Activated CD8-positive, alpha-beta memory T cell treated with anti-CD3 and anti-CD28 coated beads, Interleukin-2, amount 10 ng/mL, durations not matched to agents 7 days and 5 days (primary cell): ENCODE measurements at regions not wholly inside any gene's neighbourhood (a gene's known extent, or its start where the extent isn't known, plus 50 kb on each side); places are given as distances from the start of the nearest gene placed in this dataset.

Experiments used
- ATAC-seq: fragments of 150-1000 bp; cut with Tn5 transposase; one replicate; pipeline ENCODE4 v1.10.0; 2021; ENCODE audit warnings: moderate library complexity
- CTCF ChIA-PET: fragments of 350-600 bp; sonication (Branson Sonifier 250); formaldehyde crosslinking; loops from one replicate; lab custom pipeline; 2021; ENCODE audit warnings: antibody characterized with exemption; lab: Charles Lee
- DNase-seq: peaks from one replicate; pipeline ENCODE4 v3.0.0-alpha.2; 2020
- H3K27ac Mint-ChIP-seq: one replicate; pipeline ENCODE4 v1.8.0; 2021; ENCODE audit warnings: mild to moderate bottlenecking, mixed read lengths
- H3K27me3 Mint-ChIP-seq: one replicate; pipeline ENCODE4 v1.8.0; 2021; ENCODE audit warnings: mixed read lengths
- H3K36me3 Mint-ChIP-seq: one replicate; pipeline ENCODE4 v1.8.0; 2021; ENCODE audit warnings: mild to moderate bottlenecking, mixed read lengths
- H3K4me1 Mint-ChIP-seq: one replicate; pipeline ENCODE4 v1.8.0; 2021; ENCODE audit warnings: mixed read lengths
- H3K4me3 Mint-ChIP-seq: one replicate; pipeline ENCODE4 v1.8.0; 2021; ENCODE audit warnings: mild to moderate bottlenecking, moderate library complexity, mixed read lengths
- H3K9me3 Mint-ChIP-seq: one replicate; pipeline ENCODE4 v1.8.0; 2022; ENCODE audit warnings: low read depth, mixed read lengths

GRCh38 chr1:4146614-4147013 is 246.5 kb upstream of the C1orf174 start:
- DNase-seq (no peak), ATAC-seq (no peak)
- H3K27me3 Mint-ChIP-seq = no peaks in the 10 kb centered on the region
- H3K36me3 Mint-ChIP-seq = no peaks in the 10 kb centered on the region
- H3K4me3 Mint-ChIP-seq = no peak overlapping the region
- H3K27ac Mint-ChIP-seq = no peak overlapping the region
- no peaks in the 10 kb centered on the region for H3K4me1 Mint-ChIP-seq
- CTCF ChIA-PET = interaction anchor here (1.2 kb wide), 1 partner anchor 9 kb away, joined by 3 read pairs; no protein-coding TSS in a partner anchor
- no peaks in the 10 kb centered on the region for H3K9me3 Mint-ChIP-seq

GRCh38 chr1:4147509-4147908 is 247.4 kb upstream of the C1orf174 start:
- ATAC-seq (no peak), DNase-seq (no peak)
- CTCF ChIA-PET = interaction anchor here (1.2 kb wide), 1 partner anchor 8 kb away, joined by 3 read pairs; no protein-coding TSS in a partner anchor
- Mint-ChIP-seq H3K36me3 (no peaks in the 10 kb centered on the region), H3K27me3 (no peaks in the 10 kb centered on the region), H3K4me3 (no peak overlapping the region), H3K27ac (no peak overlapping the region), H3K4me1 (no peaks in the 10 kb centered on the region), H3K9me3 (no peaks in the 10 kb centered on the region)

DNA sequence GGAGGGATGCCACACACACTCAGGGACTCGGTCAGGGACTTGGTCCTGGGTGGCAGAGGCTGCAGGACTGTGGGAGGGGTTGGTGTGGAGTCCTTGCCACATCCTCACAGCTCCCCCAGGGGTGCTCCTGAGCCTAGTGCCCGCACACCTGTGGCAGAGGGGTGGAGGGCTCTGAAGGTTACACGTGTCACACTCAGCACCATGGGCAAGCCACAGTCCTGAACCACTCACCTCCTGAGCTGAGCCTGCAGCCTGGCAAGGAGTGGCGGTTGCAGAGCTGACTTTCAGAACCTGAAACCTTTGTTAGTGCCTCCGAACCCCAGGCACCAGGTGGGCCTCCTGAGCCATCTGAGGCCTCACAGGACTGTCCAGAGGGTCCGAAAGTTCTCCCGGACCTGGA is 249.2 kb upstream of the C1orf174 start:
- H3K27ac Mint-ChIP-seq = no peak overlapping the region
- H3K4me1 Mint-ChIP-seq = no peaks in the 10 kb centered on the region
- no peaks in the 10 kb centered on the region for H3K36me3 Mint-ChIP-seq
- CTCF ChIA-PET = no interaction called here
- H3K9me3 Mint-ChIP-seq = no peaks in the 10 kb centered on the region
- ATAC-seq (no peak), DNase-seq (no peak)
- no peaks in the 10 kb centered on the region for H3K27me3 Mint-ChIP-seq
- no peak overlapping the region for H3K4me3 Mint-ChIP-seq

DNA sequence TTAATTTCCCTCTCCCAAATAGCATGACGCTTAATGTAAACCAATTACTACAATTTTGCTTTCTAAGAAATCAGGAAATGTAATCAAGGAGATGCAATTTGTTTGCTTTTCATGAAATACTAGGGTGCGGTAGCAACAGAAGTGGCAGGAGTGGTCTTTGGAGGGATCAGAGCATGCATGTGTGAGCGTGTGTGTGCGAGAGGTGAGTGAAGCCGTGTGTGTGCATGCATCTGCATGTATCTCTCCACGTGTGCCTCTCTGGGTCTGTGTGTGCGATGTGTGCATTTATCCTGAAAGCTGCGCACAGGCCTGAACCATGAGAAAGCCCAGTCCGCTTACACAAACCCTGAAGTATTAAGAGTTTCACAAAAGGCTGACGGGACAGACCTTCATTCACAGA is 249.8 kb upstream of the C1orf174 start:
- CTCF ChIA-PET = no interaction called here
- H3K27ac Mint-ChIP-seq = no peak overlapping the region
- DNase-seq (no peak), ATAC-seq (no peak)
- H3K27me3 Mint-ChIP-seq = no peaks in the 10 kb centered on the region
- H3K4me1 Mint-ChIP-seq = no peaks in the 10 kb centered on the region
- H3K9me3 Mint-ChIP-seq = no peaks in the 10 kb centered on the region
- H3K4me3 Mint-ChIP-seq = no peak overlapping the region
- no peaks in the 10 kb centered on the region for H3K36me3 Mint-ChIP-seq

- ATAC-seq = no peak
- CTCF ChIA-PET = no interaction called here
- H3K36me3 Mint-ChIP-seq = no peaks in the 10 kb centered on the region
- H3K27me3 Mint-ChIP-seq = no peaks in the 10 kb centered on the region
- no peak for DNase-seq
- no peak overlapping the region for H3K27ac Mint-ChIP-seq
- H3K9me3 Mint-ChIP-seq = no peaks in the 10 kb centered on the region
- no peak overlapping the region for H3K4me3 Mint-ChIP-seq
- H3K4me1 Mint-ChIP-seq = no peaks in the 10 kb centered on the region
These were observed 250.2 kb upstream of the C1orf174 start for GRCh38 chr1:4150262-4150661.

GRCh38 chr1:4152266-4152665 is 252.2 kb upstream of the C1orf174 start:
- H3K4me3 Mint-ChIP-seq = no peak overlapping the region
- no peaks in the 10 kb centered on the region for H3K36me3 Mint-ChIP-seq
- CTCF ChIA-PET = no interaction called here
- no peak for DNase-seq
- H3K4me1 Mint-ChIP-seq = no peaks in the 10 kb centered on the region
- ATAC-seq = no peak
- H3K27me3 Mint-ChIP-seq = no peaks in the 10 kb centered on the region
- no peaks in the 10 kb centered on the region for H3K9me3 Mint-ChIP-seq
- H3K27ac Mint-ChIP-seq = no peak overlapping the region

DNA sequence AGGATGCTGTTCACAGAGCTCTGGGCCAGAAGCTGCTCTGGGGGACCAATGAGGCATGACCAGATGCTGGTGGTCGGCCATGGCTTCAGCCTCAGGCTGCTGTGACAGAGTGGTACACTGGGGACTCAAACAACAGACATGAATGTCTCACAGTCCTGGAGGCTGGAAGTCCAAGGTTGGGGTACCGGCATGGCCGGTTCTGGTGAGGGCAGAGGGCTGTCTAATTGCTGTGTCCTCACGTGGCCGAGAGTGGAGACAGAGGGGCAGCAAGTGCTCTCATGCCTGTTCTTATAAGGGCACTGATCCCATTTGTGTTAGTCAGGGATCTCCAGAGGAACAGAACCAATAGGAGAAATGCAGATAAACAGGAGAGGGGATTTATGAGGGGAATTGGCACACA is 253.5 kb upstream of the C1orf174 start:
- CTCF ChIA-PET = no interaction called here
- Mint-ChIP-seq H3K27ac (no peak overlapping the region), H3K4me3 (no peak overlapping the region), H3K9me3 (no peaks in the 10 kb centered on the region), H3K27me3 (no peaks in the 10 kb centered on the region), H3K36me3 (no peaks in the 10 kb centered on the region), H3K4me1 (no peaks in the 10 kb centered on the region)
- no peak for ATAC-seq
- no peak for DNase-seq

GRCh38 chr1:4156241-4156973 is 256.3 kb upstream of the C1orf174 start:
- DNase-seq (no peak), ATAC-seq (no peak)
- no peak overlapping the region for H3K27ac Mint-ChIP-seq
- no peaks in the 10 kb centered on the region for H3K9me3 Mint-ChIP-seq
- CTCF ChIA-PET = interaction anchor here (1.4 kb wide), 1 partner anchor 9 kb away, joined by 3 read pairs; no protein-coding TSS in a partner anchor
- H3K27me3 Mint-ChIP-seq = no peaks in the 10 kb centered on the region
- no peak overlapping the region for H3K4me3 Mint-ChIP-seq
- H3K36me3 Mint-ChIP-seq = no peaks in the 10 kb centered on the region
- no peaks in the 10 kb centered on the region for H3K4me1 Mint-ChIP-seq

GRCh38 chr1:4160181-4160580 is 260.1 kb upstream of the C1orf174 start:
- ATAC-seq = no peak
- H3K27me3 Mint-ChIP-seq = no peaks in the 10 kb centered on the region
- DNase-seq = no peak
- H3K4me3 Mint-ChIP-seq = no peak overlapping the region
- H3K4me1 Mint-ChIP-seq = no peaks in the 10 kb centered on the region
- H3K27ac Mint-ChIP-seq = no peak overlapping the region
- CTCF ChIA-PET = no interaction called here
- no peaks in the 10 kb centered on the region for H3K9me3 Mint-ChIP-seq
- no peaks in the 10 kb centered on the region for H3K36me3 Mint-ChIP-seq

- no peak overlapping the region for H3K27ac Mint-ChIP-seq
- H3K36me3 Mint-ChIP-seq = no peaks in the 10 kb centered on the region
- CTCF ChIA-PET = no interaction called here
- no peak for ATAC-seq
- H3K27me3 Mint-ChIP-seq = no peaks in the 10 kb centered on the region
- no peak overlapping the region for H3K4me3 Mint-ChIP-seq
- no peaks in the 10 kb centered on the region for H3K4me1 Mint-ChIP-seq
- DNase-seq = no peak
- no peaks in the 10 kb centered on the region for H3K9me3 Mint-ChIP-seq
These were observed 261.4 kb upstream of the C1orf174 start for GRCh38 chr1:4161366-4162006.

- ATAC-seq = no peak
These were observed 264.9 kb upstream of the C1orf174 start for GRCh38 chr1:4164965-4165364.

GRCh38 chr1:4165686-4166300 is 265.7 kb upstream of the C1orf174 start:
- no peak for ATAC-seq
- Mint-ChIP-seq H3K4me3 (no peak overlapping the region), H3K36me3 (no peaks in the 10 kb centered on the region), H3K9me3 (no peaks in the 10 kb centered on the region), H3K27me3 (peaks cover 2% of the 10 kb centered on the region), H3K4me1 (no peaks in the 10 kb centered on the region), H3K27ac (no peak overlapping the region)
- no peak for DNase-seq
- CTCF ChIA-PET = no interaction called here

More at GRCh38 chr1:4164965-4165364, 264.9 kb upstream of the C1orf174 start:
- H3K9me3 Mint-ChIP-seq = no peaks in the 10 kb centered on the region
- no peak for DNase-seq
- H3K4me1 Mint-ChIP-seq = no peaks in the 10 kb centered on the region
- H3K36me3 Mint-ChIP-seq = no peaks in the 10 kb centered on the region
- CTCF ChIA-PET = no interaction called here
- H3K27me3 Mint-ChIP-seq = peaks cover 2% of the 10 kb centered on the region
- H3K4me3 Mint-ChIP-seq = no peak overlapping the region
- no peak overlapping the region for H3K27ac Mint-ChIP-seq

DNA sequence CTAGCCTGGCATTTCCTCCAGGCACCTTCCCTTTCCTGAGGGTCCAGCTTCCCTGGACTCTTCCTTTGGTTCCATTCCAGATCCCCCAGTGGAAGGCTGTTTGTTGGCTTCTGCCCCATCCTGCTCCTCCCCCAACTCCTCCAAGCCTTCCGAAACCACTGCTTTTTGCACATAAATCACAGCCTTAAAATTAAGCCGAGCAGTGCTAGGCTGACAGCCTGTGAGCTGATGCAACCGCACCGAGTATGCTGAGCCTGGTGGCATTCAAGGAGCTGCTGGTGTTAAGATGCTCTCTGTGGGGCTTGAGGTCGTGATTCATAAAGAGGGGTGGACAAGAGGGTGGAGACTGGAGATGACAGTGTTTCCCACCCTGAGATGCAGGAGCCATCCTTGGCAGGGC is 266.6 kb upstream of the C1orf174 start:
- Mint-ChIP-seq H3K36me3 (no peaks in the 10 kb centered on the region), H3K27ac (no peak overlapping the region), H3K4me3 (no peak overlapping the region), H3K9me3 (no peaks in the 10 kb centered on the region), H3K4me1 (no peaks in the 10 kb centered on the region), H3K27me3 (peaks cover 2% of the 10 kb centered on the region)
- ATAC-seq = no peak
- no peak for DNase-seq
- CTCF ChIA-PET = no interaction called here

- CTCF ChIA-PET = no interaction called here
- no peak for DNase-seq
- H3K27me3 Mint-ChIP-seq = peaks cover 2% of the 10 kb centered on the region
These were observed 269.9 kb upstream of the C1orf174 start for GRCh38 chr1:4169991-4170390.

More at GRCh38 chr1:4169991-4170390, 269.9 kb upstream of the C1orf174 start:
- H3K27ac Mint-ChIP-seq = no peak overlapping the region
- H3K4me1 Mint-ChIP-seq = no peaks in the 10 kb centered on the region
- no peak for ATAC-seq
- H3K36me3 Mint-ChIP-seq = no peaks in the 10 kb centered on the region
- no peak overlapping the region for H3K4me3 Mint-ChIP-seq
- H3K9me3 Mint-ChIP-seq = no peaks in the 10 kb centered on the region
